HL-60 (cell line): ENCODE measurements at regions not wholly inside any gene's neighbourhood (a gene's known extent, or its start where the extent isn't known, plus 50 kb on each side); places are given as distances from the start of the nearest gene placed in this dataset.

ENCODE experiments used
- CTCF ChIP-seq: IDR thresholded peaks from one replicate; pipeline ENCODE4 v1.5.1; 2011; ENCODE audit warnings: low read length, control low read depth, inconsistent platforms; ENCODE audit not compliant: insufficient read depth
- POLR2AphosphoS5 ChIP-seq: IDR thresholded peaks from 2 replicates; pipeline ENCODE4 v1.6.1; 2012; ENCODE audit warnings: low read depth

GRCh38 chr7:96422388-96422787 is 100.5 kb upstream of the SLC25A13 start:
- TF ChIP-seq CTCF (no peak), POLR2AphosphoS5 (no peak)
